ENCODE measurements at regions not wholly inside any gene's neighbourhood (a gene's known extent, or its start where the extent isn't known, plus 50 kb on each side); places are given as distances from the start of the nearest gene placed in this dataset.

DNA sequence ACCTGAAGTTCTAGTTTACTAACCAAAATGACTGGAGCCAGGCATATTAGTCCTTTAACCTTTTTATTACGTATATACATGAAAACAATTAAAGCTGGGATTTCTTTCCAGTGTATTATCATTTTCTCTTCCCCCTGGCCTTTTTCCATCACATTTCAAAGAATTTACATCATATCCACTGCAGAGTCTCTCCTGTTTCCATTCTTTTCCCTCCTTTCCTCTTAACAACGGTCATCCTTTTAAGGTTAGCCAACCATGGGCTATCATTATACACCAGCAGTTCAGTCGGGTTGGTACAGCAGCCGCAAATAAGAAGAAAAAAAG is 104.6 kb downstream of the TFAP2A start:
- no peak overlapping the region for H3K4me3 ChIP-seq
- H3K27ac ChIP-seq: no peak overlapping the region
- TF ChIP-seq POLR2AphosphoS5 (IDR thresholded peaks at IDR 0.05; ENCODE audit: insufficient read depth in 1 of 2, low read depth in 1 of 2): no peak
- TF ChIP-seq, protein P1, sequence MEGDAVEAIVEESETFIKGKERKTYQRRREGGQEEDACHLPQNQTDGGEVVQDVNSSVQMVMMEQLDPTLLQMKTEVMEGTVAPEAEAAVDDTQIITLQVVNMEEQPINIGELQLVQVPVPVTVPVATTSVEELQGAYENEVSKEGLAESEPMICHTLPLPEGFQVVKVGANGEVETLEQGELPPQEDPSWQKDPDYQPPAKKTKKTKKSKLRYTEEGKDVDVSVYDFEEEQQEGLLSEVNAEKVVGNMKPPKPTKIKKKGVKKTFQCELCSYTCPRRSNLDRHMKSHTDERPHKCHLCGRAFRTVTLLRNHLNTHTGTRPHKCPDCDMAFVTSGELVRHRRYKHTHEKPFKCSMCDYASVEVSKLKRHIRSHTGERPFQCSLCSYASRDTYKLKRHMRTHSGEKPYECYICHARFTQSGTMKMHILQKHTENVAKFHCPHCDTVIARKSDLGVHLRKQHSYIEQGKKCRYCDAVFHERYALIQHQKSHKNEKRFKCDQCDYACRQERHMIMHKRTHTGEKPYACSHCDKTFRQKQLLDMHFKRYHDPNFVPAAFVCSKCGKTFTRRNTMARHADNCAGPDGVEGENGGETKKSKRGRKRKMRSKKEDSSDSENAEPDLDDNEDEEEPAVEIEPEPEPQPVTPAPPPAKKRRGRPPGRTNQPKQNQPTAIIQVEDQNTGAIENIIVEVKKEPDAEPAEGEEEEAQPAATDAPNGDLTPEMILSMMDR (IDR thresholded peaks at IDR 0.05): no peak
- no peak for TF ChIP-seq POLR2A (IDR thresholded peaks at IDR 0.05)
- no peak for DNase-seq (ENCODE audit: extremely low spot score in 2 of 2)
- intact Hi-C loops (cut with DNase I): no loop called here
- H3K36me3 ChIP-seq: no peaks in the 10 kb centered on the region
- no peaks in the 10 kb centered on the region for H3K4me1 ChIP-seq
- H3K9me3 ChIP-seq: no peaks in the 10 kb centered on the region
- H3K27me3 ChIP-seq: no peaks in the 10 kb centered on the region

DNA sequence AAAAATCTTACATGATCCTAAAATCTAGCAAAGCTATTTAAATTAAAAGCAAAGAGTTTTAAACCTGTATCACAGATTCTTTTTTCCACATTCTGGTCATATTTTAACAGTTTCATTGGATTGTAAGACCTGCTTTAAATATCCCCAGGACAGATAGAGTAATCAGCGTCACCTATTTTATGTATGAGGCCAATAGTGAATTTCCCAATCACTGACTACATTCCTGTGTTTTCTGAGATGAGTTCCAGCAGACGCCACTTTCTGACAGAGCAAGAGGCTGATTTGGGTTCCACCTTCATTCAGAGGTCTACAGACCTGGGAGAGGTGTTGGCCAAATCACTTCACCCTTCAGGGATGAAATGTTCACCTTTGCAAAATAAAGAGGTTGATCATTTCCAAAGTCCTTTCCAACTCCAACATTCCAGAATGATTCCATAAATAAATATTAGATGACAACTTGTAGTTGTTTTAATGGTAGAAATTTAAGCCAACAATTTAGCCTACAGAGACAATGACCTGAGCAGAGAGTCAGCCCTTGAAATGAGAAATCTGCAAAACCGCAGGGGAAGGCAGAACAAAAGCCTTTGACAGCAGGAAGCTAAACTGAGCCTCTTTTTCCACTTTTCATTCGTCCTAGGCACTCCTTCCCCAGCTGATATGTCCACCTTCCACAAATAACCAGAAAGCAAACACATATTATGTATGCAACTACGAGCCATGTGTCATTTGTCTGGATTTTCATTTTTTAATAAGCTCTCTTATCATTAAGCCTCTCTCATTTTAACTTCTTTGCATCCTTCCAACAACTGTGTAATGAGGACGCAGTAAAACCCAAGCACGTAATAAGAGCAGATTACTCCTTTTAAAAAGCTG is 105.2 kb downstream of the TFAP2A start:
- Histone ChIP-seq H3K4me3 (no peak overlapping the region), H3K9me3 (no peaks in the 10 kb centered on the region), H3K27ac (no peak overlapping the region), H3K27me3 (no peaks in the 10 kb centered on the region), H3K4me1 (no peaks in the 10 kb centered on the region), H3K36me3 (no peaks in the 10 kb centered on the region)
- no peak for TF ChIP-seq POLR2A (IDR thresholded peaks at IDR 0.05)
- DNase-seq (ENCODE audit: extremely low spot score in 2 of 2): no peak
- intact Hi-C loops (cut with DNase I): no loop called here

DNA sequence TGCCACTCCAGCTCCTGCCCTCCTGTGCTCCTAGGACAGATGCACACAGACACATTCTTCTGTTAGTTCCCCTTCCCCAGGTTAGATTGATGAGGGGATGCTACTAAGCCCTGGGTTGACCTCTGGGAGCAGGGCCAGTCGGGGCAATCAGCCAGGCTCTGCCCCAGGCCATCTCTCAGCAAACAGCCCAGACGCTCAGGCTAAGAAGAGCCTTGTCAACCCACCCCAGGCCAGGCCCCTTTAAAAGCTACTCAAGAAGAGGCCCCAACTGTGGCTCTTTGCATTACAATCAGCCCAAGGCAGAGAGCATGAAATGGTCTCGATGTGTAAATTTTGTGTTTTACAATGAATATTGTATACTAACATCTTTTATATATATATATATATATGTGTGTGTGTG is 107.4 kb downstream of the TFAP2A start:
- TF ChIP-seq, protein P1 (IDR thresholded peaks at IDR 0.05): no peak
- TF ChIP-seq POLR2A (IDR thresholded peaks at IDR 0.05) (no peak), POLR2AphosphoS5 (IDR thresholded peaks at IDR 0.05; ENCODE audit: insufficient read depth in 1 of 2, low read depth in 1 of 2) (no peak)
- Histone ChIP-seq H3K36me3 (no peaks in the 10 kb centered on the region), H3K4me1 (no peaks in the 10 kb centered on the region), H3K9me3 (no peaks in the 10 kb centered on the region), H3K4me3 (no peak overlapping the region), H3K27ac (no peak overlapping the region), H3K27me3 (no peaks in the 10 kb centered on the region)
- no peak for DNase-seq (ENCODE audit: extremely low spot score in 2 of 2)
- intact Hi-C loops (cut with DNase I): no loop called here

DNA sequence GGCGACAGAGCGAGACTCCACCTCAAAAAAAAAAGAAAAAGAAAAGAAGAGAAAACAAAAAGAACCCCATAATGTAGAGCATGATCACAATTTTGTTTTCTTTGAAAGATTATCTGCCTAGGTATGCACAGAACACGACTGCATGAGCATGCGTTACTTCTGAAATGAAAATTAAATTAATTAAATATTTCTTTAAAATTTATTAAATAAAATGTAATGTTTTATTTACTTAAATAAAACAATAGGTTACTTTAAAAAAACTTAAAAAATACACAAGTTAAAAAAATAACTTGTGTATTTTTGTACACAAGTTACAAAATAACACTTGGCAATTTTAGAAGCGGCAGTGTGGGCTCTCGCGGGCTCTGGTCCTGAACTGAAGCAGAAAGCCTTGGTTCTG is 107.8 kb downstream of the TFAP2A start:
- H3K9me3 ChIP-seq: no peaks in the 10 kb centered on the region
- H3K4me3 ChIP-seq: no peak overlapping the region
- no peak for DNase-seq (ENCODE audit: extremely low spot score in 2 of 2)
- no peak for TF ChIP-seq POLR2AphosphoS5 (IDR thresholded peaks at IDR 0.05; ENCODE audit: insufficient read depth in 1 of 2, low read depth in 1 of 2)
- no peak for TF ChIP-seq POLR2A (IDR thresholded peaks at IDR 0.05)
- TF ChIP-seq, protein P1 (IDR thresholded peaks at IDR 0.05): no peak
- no peak overlapping the region for H3K27ac ChIP-seq
- H3K27me3 ChIP-seq: no peaks in the 10 kb centered on the region
- no peaks in the 10 kb centered on the region for H3K36me3 ChIP-seq
- no peaks in the 10 kb centered on the region for H3K4me1 ChIP-seq
- intact Hi-C loops (cut with DNase I): no loop called here

DNA sequence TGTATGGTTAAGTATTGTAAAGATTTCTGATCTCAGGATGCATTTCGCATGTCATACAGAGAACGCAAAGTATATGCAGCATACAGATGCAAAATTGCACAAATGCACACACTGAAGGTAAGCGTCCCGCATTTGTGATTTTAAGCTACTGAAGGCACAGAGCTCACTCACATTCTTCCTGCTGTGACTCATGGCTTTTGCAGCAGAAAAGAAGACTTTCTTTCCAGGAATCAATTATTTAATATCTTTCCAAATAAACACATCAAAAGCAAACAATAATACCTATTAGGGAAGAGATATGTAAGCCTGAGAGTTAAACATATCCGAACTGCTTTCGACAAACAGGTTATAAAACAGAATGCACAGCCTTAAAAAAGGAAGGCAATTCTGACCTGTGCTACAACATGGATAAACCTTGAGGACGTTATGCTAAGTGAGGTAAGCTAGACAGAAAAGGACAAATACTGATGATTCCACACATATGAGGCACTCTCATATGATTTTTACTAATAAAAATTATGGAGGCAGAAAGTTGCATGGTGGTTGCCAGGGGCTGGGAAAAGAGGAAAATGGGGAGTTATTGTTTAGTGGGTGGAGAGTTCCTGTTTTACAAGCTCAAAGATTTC is 109.0 kb downstream of the TFAP2A start:
- no peak overlapping the region for H3K4me3 ChIP-seq
- no peaks in the 10 kb centered on the region for H3K36me3 ChIP-seq
- H3K27ac ChIP-seq: no peak overlapping the region
- no peak for DNase-seq (ENCODE audit: extremely low spot score in 2 of 2)
- intact Hi-C loops (cut with DNase I): no loop called here
- TF ChIP-seq POLR2A (IDR thresholded peaks at IDR 0.05) (no peak), POLR2AphosphoS5 (IDR thresholded peaks at IDR 0.05; ENCODE audit: insufficient read depth in 1 of 2, low read depth in 1 of 2) (no peak)
- TF ChIP-seq, protein P1 (IDR thresholded peaks at IDR 0.05): no peak
- H3K27me3 ChIP-seq: no peaks in the 10 kb centered on the region
- no peaks in the 10 kb centered on the region for H3K9me3 ChIP-seq
- H3K4me1 ChIP-seq: no peaks in the 10 kb centered on the region

All from vagina (tissue), 2 donors.